ENCODE measurements at regions not wholly inside any gene's neighbourhood (a gene's known extent, or its start where the extent isn't known, plus 50 kb on each side); places are given as distances from the start of the nearest gene placed in this dataset.
"Not testable (repeated sequence)": the region's sequence is repeated elsewhere in the genome, so short reads cannot be mapped to it uniquely, and the experiment has no call there.

- Histone ChIP-seq H3K4me1 (ENCODE audit: control insufficient read depth in 3 of 3, insufficient read depth in 2 of 3, low read depth in 1 of 3, low read length in 2 of 3) (no peaks in the 10 kb centered on the region), H3K9me3 (ENCODE audit: control insufficient read depth in 2 of 2, insufficient read depth in 1 of 2, low read depth in 1 of 2, low read length in 1 of 2) (no peaks in the 10 kb centered on the region), H3K36me3 (ENCODE audit: control insufficient read depth in 3 of 3, insufficient read depth in 2 of 3, low read depth in 1 of 3, low read length in 3 of 3) (no peaks in the 10 kb centered on the region), H3K27ac (ENCODE audit: low read depth in 1 of 3, low read length in 2 of 3) (no peak overlapping the region), H3K4me3 (ENCODE audit: low read depth in 1 of 3, low read length in 3 of 3) (no peak overlapping the region), H3K27me3 (ENCODE audit: control insufficient read depth in 3 of 3, insufficient read depth in 3 of 3, low read length in 3 of 3) (peaks cover 0 to 7% (median 0%) of the 10 kb centered on the region in 3 donors)
- 62 to 79% (median 69%) methylated on average over 6 of the region's 6 CpGs for WGBS, 3 donors
- DNase-seq (no peak), FAIRE-seq (no peak)
These were observed 164.3 kb upstream of the CXCR4 start for GRCh38 chr2:136282251-136282650.

GRCh38 chr2:136281281-136282114 lies 163.5 kb upstream of the CXCR4 start:
- no peaks in the 10 kb centered on the region for H3K9me3 ChIP-seq (ENCODE audit: control insufficient read depth in 2 of 2, insufficient read depth in 1 of 2, low read depth in 1 of 2, low read length in 1 of 2)
- DNase-seq, result no peak
- no peak overlapping the region for H3K4me3 ChIP-seq (ENCODE audit: low read depth in 1 of 3, low read length in 3 of 3)
- peak overlapping the region in 1 of 3 donors; percentile 27 for H3K27ac ChIP-seq (ENCODE audit: low read depth in 1 of 3, low read length in 2 of 3)
- 76 to 77% (median 77%) methylated on average over 17 of the region's 17 CpGs for WGBS, 3 donors
- no peaks in the 10 kb centered on the region for H3K4me1 ChIP-seq (ENCODE audit: control insufficient read depth in 3 of 3, insufficient read depth in 2 of 3, low read depth in 1 of 3, low read length in 2 of 3)
- FAIRE-seq, result no peak
- peaks cover 0 to 7% (median 0%) of the 10 kb centered on the region in 3 donors for H3K27me3 ChIP-seq (ENCODE audit: control insufficient read depth in 3 of 3, insufficient read depth in 3 of 3, low read length in 3 of 3)
- H3K36me3 ChIP-seq (ENCODE audit: control insufficient read depth in 3 of 3, insufficient read depth in 2 of 3, low read depth in 1 of 3, low read length in 3 of 3), result no peaks in the 10 kb centered on the region

GRCh38 chr2:136266346-136266745 lies 148.4 kb upstream of the CXCR4 start:
- not testable (repeated sequence) for H3K9me3 ChIP-seq (ENCODE audit: control insufficient read depth in 2 of 2, insufficient read depth in 1 of 2, low read depth in 1 of 2, low read length in 1 of 2); H3K36me3 ChIP-seq (ENCODE audit: control insufficient read depth in 3 of 3, insufficient read depth in 2 of 3, low read depth in 1 of 3, low read length in 3 of 3); H3K4me3 ChIP-seq (ENCODE audit: low read depth in 1 of 3, low read length in 3 of 3); DNase-seq; H3K4me1 ChIP-seq (ENCODE audit: control insufficient read depth in 3 of 3, insufficient read depth in 2 of 3, low read depth in 1 of 3, low read length in 2 of 3); H3K27ac ChIP-seq (ENCODE audit: low read depth in 1 of 3, low read length in 2 of 3); H3K27me3 ChIP-seq (ENCODE audit: control insufficient read depth in 3 of 3, insufficient read depth in 3 of 3, low read length in 3 of 3); FAIRE-seq
- WGBS, 3 donors, result 46 to 60% (median 56%) methylated on average over 4 of the region's 4 CpGs

GRCh38 chr2:136259551-136259950 lies 141.6 kb upstream of the CXCR4 start:
- H3K4me1 ChIP-seq (ENCODE audit: control insufficient read depth in 3 of 3, insufficient read depth in 2 of 3, low read depth in 1 of 3, low read length in 2 of 3), result no peaks in the 10 kb centered on the region
- no peak for DNase-seq
- H3K27me3 ChIP-seq (ENCODE audit: control insufficient read depth in 3 of 3, insufficient read depth in 3 of 3, low read length in 3 of 3), result peaks cover 0 to 3% (median 0%) of the 10 kb centered on the region in 3 donors
- H3K27ac ChIP-seq (ENCODE audit: low read depth in 1 of 3, low read length in 2 of 3), result no peak overlapping the region
- no peak for FAIRE-seq
- 73 to 89% (median 74%) methylated on average over 3 of the region's 3 CpGs for WGBS, 3 donors
- no peaks in the 10 kb centered on the region for H3K9me3 ChIP-seq (ENCODE audit: control insufficient read depth in 2 of 2, insufficient read depth in 1 of 2, low read depth in 1 of 2, low read length in 1 of 2)
- H3K36me3 ChIP-seq (ENCODE audit: control insufficient read depth in 3 of 3, insufficient read depth in 2 of 3, low read depth in 1 of 3, low read length in 3 of 3), result no peaks in the 10 kb centered on the region
- no peak overlapping the region for H3K4me3 ChIP-seq (ENCODE audit: low read depth in 1 of 3, low read length in 3 of 3)

- Histone ChIP-seq H3K4me1 (ENCODE audit: control insufficient read depth in 3 of 3, insufficient read depth in 2 of 3, low read depth in 1 of 3, low read length in 2 of 3) (no peaks in the 10 kb centered on the region), H3K27ac (ENCODE audit: low read depth in 1 of 3, low read length in 2 of 3) (no peak overlapping the region), H3K4me3 (ENCODE audit: low read depth in 1 of 3, low read length in 3 of 3) (no peak overlapping the region), H3K27me3 (ENCODE audit: control insufficient read depth in 3 of 3, insufficient read depth in 3 of 3, low read length in 3 of 3) (peaks cover 0 to 3% (median 0%) of the 10 kb centered on the region in 3 donors), H3K36me3 (ENCODE audit: control insufficient read depth in 3 of 3, insufficient read depth in 2 of 3, low read depth in 1 of 3, low read length in 3 of 3) (no peaks in the 10 kb centered on the region), H3K9me3 (ENCODE audit: control insufficient read depth in 2 of 2, insufficient read depth in 1 of 2, low read depth in 1 of 2, low read length in 1 of 2) (no peaks in the 10 kb centered on the region)
- FAIRE-seq (no peak), DNase-seq (no peak)
- 68 to 71% (median 68%) methylated on average over 1 of the region's 1 CpG for WGBS, 3 donors
These were observed 139.9 kb upstream of the CXCR4 start for GRCh38 chr2:136257893-136258292.

- FAIRE-seq (no peak), DNase-seq (no peak)
- Histone ChIP-seq H3K4me3 (ENCODE audit: low read depth in 1 of 3, low read length in 3 of 3) (no peak overlapping the region), H3K36me3 (ENCODE audit: control insufficient read depth in 3 of 3, insufficient read depth in 2 of 3, low read depth in 1 of 3, low read length in 3 of 3) (no peaks in the 10 kb centered on the region), H3K27ac (ENCODE audit: low read depth in 1 of 3, low read length in 2 of 3) (no peak overlapping the region), H3K9me3 (ENCODE audit: control insufficient read depth in 2 of 2, insufficient read depth in 1 of 2, low read depth in 1 of 2, low read length in 1 of 2) (no peaks in the 10 kb centered on the region), H3K27me3 (ENCODE audit: control insufficient read depth in 3 of 3, insufficient read depth in 3 of 3, low read length in 3 of 3) (peaks cover 0 to 3% (median 0%) of the 10 kb centered on the region in 3 donors), H3K4me1 (ENCODE audit: control insufficient read depth in 3 of 3, insufficient read depth in 2 of 3, low read depth in 1 of 3, low read length in 2 of 3) (no peaks in the 10 kb centered on the region)
- WGBS, 3 donors, result 51 to 62% (median 52%) methylated on average over 9 of the region's 9 CpGs
These were observed 137.9 kb upstream of the CXCR4 start for GRCh38 chr2:136255648-136256461.

- FAIRE-seq (no peak), DNase-seq (no peak)
- H3K27me3 ChIP-seq (ENCODE audit: control insufficient read depth in 3 of 3, insufficient read depth in 3 of 3, low read length in 3 of 3), result peaks cover 0 to 3% (median 0%) of the 10 kb centered on the region in 3 donors
- H3K4me3 ChIP-seq (ENCODE audit: low read depth in 1 of 3, low read length in 3 of 3), result no peak overlapping the region
- no peaks in the 10 kb centered on the region for H3K9me3 ChIP-seq (ENCODE audit: control insufficient read depth in 2 of 2, insufficient read depth in 1 of 2, low read depth in 1 of 2, low read length in 1 of 2)
- no peaks in the 10 kb centered on the region for H3K36me3 ChIP-seq (ENCODE audit: control insufficient read depth in 3 of 3, insufficient read depth in 2 of 3, low read depth in 1 of 3, low read length in 3 of 3)
- H3K27ac ChIP-seq (ENCODE audit: low read depth in 1 of 3, low read length in 2 of 3), result no peak overlapping the region
- WGBS, 3 donors, result 78 to 87% (median 85%) methylated on average over 3 of the region's 3 CpGs
- no peaks in the 10 kb centered on the region for H3K4me1 ChIP-seq (ENCODE audit: control insufficient read depth in 3 of 3, insufficient read depth in 2 of 3, low read depth in 1 of 3, low read length in 2 of 3)
These were observed 137.2 kb upstream of the CXCR4 start for GRCh38 chr2:136255127-136255526.

- Histone ChIP-seq H3K4me3 (ENCODE audit: low read depth in 1 of 3, low read length in 3 of 3) (no peak overlapping the region), H3K36me3 (ENCODE audit: control insufficient read depth in 3 of 3, insufficient read depth in 2 of 3, low read depth in 1 of 3, low read length in 3 of 3) (no peaks in the 10 kb centered on the region), H3K27ac (ENCODE audit: low read depth in 1 of 3, low read length in 2 of 3) (no peak overlapping the region), H3K27me3 (ENCODE audit: control insufficient read depth in 3 of 3, insufficient read depth in 3 of 3, low read length in 3 of 3) (peaks cover 0 to 3% (median 0%) of the 10 kb centered on the region in 3 donors), H3K4me1 (ENCODE audit: control insufficient read depth in 3 of 3, insufficient read depth in 2 of 3, low read depth in 1 of 3, low read length in 2 of 3) (no peaks in the 10 kb centered on the region), H3K9me3 (ENCODE audit: control insufficient read depth in 2 of 2, insufficient read depth in 1 of 2, low read depth in 1 of 2, low read length in 1 of 2) (no peaks in the 10 kb centered on the region)
- DNase-seq, result no peak
- FAIRE-seq, result no peak
- 42 to 57% (median 44%) methylated on average over 3 of the region's 3 CpGs for WGBS, 3 donors
These were observed 136.7 kb upstream of the CXCR4 start for GRCh38 chr2:136254681-136255080.

Measured in small intestine (tissue), 7 donors.